ENCODE measurements at regions not wholly inside any gene's neighbourhood (a gene's known extent, or its start where the extent isn't known, plus 50 kb on each side); places are given as distances from the start of the nearest gene placed in this dataset.

- TF ChIP-seq CTCF (conservative IDR thresholded peaks at IDR 0.05), result no peak
- no peak for TF ChIP-seq EZH2 (IDR thresholded peaks at IDR 0.05; ENCODE audit: low read depth)
Observed at GRCh38 chr14:58961045-58961731, 227.3 kb upstream of the DAAM1 start.
